ENCODE measurements at regions not wholly inside any gene's neighbourhood (a gene's known extent, or its start where the extent isn't known, plus 50 kb on each side); places are given as distances from the start of the nearest gene placed in this dataset.

DNA sequence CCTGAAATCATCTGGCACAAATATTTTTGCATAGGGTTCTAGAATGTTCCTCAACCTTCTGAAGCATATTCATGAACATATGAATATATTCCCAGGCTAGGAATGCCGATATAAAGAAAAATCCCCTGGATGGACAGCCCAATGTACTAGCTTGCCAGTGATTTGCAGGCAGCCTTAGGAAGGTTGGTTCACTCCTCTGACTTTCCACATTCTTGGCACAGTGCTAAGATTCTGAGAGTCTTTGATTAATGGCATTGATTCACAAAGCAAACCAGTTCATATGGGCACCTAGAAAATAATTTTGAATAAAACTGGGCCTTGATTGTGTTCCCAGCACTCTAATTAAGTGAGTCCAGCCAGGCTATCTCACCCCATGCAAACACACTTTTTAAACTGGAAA, 56.9 kb upstream of the ENPP4 start:
- no peak for DNase-seq (ENCODE audit: low read depth in 2 of 2)

DNA sequence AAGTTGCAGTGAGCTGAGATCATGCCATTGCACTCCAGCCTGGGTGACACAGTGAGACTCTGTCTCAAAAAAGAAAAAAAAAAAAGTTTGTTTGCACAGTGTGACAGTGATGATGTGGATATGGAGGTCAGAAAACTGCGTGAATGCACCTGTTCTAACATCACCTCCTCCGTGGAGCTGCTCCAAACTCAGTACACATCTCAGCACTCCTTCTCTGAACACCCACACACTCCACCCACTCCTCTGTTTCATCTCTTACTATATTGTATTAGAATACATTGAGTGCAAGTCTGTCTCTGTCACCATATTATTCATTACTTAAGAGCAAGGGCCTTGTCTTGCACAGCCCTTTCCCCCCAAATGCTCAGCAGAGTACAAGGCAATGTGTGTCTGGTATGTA, 51.5 kb upstream of the ENPP4 start:
- DNase-seq (ENCODE audit: low read depth in 2 of 2) = peak in 1 of 2 donors; percentile 3

DNA sequence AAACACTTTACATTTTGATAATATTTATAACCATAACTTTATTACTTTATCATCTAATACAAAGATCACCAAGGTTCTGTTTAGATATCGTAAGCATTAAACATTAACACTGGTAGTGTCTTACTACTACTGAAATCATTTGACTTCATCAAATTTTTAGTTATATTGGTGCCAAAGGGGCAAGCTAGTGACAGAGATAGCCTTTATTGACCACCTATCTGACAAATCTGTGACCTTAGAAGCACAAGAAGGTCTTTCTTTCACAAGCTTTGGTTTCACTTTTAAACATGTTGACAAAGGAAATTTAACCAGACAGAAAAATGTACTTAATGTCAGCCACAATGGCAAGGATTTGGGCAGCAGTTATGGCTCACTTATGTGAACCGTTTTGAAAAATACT, 50.7 kb upstream of the ENPP4 start:
- DNase-seq (ENCODE audit: low read depth in 2 of 2) = no peak
